ENCODE measurements at regions not wholly inside any gene's neighbourhood (a gene's known extent, or its start where the extent isn't known, plus 50 kb on each side); places are given as distances from the start of the nearest gene placed in this dataset.

DNA sequence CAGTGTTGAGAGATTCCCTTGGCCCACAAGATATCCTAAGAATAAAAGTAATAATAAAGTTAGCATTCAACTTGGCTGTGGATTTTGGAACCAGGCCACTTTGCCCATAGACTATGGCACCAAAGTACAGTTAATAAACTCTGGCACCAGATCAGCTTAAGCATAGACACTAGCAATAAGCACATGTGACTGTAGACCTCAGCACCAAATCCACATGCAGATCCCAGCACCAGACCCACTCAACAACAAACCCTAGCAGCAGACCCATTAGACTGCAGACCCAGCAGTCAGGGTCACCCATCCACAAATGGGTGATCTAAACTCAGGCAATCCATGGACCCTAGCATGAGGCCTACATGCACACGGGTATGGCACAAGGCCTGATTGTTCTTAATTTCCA lies 384.8 kb upstream of the CADM2 start:
- TF ChIP-seq, protein P1, sequence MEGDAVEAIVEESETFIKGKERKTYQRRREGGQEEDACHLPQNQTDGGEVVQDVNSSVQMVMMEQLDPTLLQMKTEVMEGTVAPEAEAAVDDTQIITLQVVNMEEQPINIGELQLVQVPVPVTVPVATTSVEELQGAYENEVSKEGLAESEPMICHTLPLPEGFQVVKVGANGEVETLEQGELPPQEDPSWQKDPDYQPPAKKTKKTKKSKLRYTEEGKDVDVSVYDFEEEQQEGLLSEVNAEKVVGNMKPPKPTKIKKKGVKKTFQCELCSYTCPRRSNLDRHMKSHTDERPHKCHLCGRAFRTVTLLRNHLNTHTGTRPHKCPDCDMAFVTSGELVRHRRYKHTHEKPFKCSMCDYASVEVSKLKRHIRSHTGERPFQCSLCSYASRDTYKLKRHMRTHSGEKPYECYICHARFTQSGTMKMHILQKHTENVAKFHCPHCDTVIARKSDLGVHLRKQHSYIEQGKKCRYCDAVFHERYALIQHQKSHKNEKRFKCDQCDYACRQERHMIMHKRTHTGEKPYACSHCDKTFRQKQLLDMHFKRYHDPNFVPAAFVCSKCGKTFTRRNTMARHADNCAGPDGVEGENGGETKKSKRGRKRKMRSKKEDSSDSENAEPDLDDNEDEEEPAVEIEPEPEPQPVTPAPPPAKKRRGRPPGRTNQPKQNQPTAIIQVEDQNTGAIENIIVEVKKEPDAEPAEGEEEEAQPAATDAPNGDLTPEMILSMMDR (conservative IDR thresholded peaks at IDR 0.05 in 1 of 2, IDR thresholded peaks at IDR 0.05 in 1 of 2; ENCODE audit: extremely low read depth in 1 of 2, insufficient read depth in 1 of 2, low read depth in 1 of 2, low read length in 2 of 2), result no peak
- no peak for TF ChIP-seq EZH2 (IDR thresholded peaks at IDR 0.05; ENCODE audit: borderline replicate concordance, low read length)
